ENCODE measurements at regions not wholly inside any gene's neighbourhood (a gene's known extent, or its start where the extent isn't known, plus 50 kb on each side); places are given as distances from the start of the nearest gene placed in this dataset.
"Not testable (repeated sequence)": the region's sequence is repeated elsewhere in the genome, so short reads cannot be mapped to it uniquely, and the experiment has no call there.

GRCh38 chr16:65767125-65767524, 599.4 kb upstream of the CDH5 start:
- no peak for DNase-seq (ENCODE audit: low spot score)

- no peak for DNase-seq (ENCODE audit: low spot score)
Observed at GRCh38 chr16:65763640-65764305, 602.7 kb upstream of the CDH5 start.

DNA sequence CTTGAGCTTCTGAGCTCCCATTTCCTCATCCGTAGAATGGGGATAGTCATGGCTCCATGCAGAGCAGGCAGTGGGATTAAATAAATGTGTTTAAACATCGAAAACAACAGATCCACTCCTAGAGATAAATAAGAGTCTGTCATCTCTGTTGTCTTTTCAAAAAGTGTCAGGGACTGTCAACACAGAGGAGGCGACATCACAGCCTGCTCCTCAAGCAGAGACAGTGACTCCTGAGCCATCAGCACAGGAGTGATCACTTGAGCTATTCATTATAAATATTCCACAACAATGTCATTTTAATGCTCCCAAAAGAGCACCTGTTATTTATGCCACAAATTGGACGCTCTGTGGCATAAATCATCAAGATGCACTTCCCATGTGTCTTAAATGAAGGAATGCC, 605.6 kb upstream of the CDH5 start:
- DNase-seq (ENCODE audit: low spot score) = no peak

GRCh38 chr16:65758620-65759019, 607.9 kb upstream of the CDH5 start:
- no peak for DNase-seq (ENCODE audit: low spot score)

DNA sequence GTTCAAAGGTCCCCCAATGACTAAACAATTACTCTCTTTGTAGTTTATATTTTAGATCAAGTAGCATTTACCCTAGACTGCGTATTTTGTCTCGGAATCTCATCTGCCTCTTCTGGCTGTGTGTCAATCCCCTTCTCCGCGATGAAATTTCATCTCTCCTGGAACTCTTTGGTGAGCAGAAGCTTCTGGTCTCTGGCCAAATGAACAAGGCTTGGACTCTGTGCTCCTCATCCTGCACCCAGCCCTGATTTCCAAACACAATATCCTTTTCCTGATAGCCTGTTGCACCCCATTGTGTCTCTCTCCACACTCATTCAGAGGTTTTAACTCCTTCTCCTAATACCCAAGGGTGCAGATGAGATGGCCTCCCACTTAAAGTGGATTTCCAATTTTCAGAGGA, 609.4 kb upstream of the CDH5 start:
- no peak for DNase-seq (ENCODE audit: low spot score)

DNA sequence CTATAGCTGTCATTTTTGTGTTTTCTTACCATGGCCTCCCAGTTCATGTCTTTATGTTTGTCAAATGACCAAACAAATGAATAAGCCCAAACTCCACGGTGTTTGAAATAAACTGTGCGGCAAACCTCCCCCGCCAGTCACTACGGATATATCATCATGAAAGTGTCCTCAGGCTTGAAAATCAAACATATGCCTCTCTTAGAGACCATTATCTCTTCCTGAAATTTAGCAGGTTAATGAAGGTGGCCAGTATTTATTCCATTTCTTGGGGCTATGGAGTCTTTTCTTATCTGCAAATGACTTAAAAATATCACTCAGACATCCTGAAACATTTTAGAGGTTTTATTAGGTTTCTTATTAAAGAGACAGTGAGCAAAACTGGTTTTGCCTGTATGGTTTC, 610.3 kb upstream of the CDH5 start:
- no peak for DNase-seq (ENCODE audit: low spot score)

DNA sequence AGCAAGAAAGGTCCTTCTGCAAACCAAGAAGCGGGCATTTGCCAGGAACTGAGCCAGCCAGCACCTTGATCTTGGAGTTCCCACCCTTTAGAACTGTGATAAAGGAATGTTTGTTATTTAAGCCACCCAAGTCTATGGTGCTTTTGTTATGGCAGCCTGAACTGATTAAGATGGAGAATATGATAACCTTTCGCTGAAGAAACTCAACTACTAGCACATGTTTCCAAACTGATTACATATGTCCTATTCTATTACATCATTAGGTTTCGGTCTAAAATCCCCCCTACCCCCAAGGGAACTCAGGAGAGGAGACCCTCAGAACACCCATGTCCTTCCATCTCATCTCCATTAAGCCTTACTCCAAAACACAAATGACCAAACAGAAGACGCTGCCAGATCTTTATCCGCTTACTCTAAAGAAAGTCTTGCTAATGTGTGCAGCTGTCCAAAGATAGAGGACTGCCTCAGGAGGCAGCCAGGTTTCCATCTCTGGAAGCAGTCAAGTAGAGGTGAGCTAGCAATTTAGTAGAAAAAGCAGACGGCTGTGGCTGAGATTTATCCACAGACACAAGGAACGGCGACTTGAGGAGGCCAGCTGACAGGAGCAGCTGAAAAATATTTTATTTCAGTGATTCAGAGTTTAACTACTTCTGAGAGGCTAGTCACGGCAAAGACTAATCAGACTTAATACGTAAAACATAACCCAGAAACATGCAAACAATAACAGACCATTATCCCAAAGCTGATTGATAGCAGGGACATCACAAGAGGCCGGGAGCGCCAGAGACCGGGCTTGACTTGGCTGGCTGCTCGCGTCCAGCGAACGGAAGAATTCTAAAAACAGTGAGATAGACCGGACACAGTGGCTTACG, 611.4 kb upstream of the CDH5 start:
- no peak for DNase-seq (ENCODE audit: low spot score)

GRCh38 chr16:65752522-65752844, 614.0 kb upstream of the CDH5 start:
- DNase-seq (ENCODE audit: low spot score) = no peak

GRCh38 chr16:65751622-65752521, 614.6 kb upstream of the CDH5 start:
- no peak for DNase-seq (ENCODE audit: low spot score)

- DNase-seq (ENCODE audit: low spot score) = no peak
Observed at GRCh38 chr16:65749506-65749905, 617.0 kb upstream of the CDH5 start.

DNA sequence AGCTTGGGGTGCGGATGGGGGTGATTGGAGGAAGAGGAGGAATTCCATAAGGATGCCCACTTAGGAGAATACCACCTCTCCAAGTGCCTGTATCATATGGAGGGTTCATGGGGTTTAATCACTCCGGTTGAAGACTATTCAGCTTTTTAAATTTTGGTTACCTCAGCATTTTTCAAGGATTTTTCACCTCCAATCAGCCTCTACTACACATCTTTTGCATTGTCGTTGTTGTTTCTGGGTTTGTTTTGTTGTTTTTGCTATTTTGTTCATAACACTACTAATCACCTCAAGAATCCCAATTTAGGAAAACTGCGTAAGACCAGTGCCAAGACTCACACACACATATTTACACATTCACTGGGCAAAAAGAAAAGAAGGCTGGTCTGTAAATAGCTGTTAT, 619.5 kb upstream of the CDH5 start:
- DNase-seq (ENCODE audit: low spot score) = no peak

DNA sequence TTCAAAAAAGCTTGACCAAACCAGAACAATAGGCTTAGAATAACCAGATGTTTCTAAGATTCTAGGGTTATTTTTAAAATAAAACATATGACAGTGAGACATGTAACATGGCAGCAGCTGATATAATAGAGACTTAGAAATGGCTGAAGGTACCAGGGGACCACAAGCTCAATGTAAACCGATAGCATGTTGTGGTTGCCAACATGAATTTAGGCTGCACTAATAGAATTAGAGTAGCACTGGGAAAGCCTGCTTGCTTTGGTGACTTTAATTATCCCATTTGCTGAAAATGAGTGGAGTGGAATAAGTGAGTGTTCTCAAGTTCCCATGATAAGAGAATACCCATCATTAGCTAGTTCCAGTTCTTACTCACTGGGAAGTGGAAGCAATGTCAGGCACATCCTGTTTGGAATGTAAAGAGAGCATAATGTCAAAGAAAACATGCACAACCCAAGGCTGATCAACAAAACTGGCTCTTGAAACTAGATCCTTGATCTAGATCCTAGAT, 621.2 kb upstream of the CDH5 start:
- no peak for DNase-seq (ENCODE audit: low spot score)

- DNase-seq (ENCODE audit: low spot score) = no peak
Observed at GRCh38 chr16:65744401-65744800, 622.1 kb upstream of the CDH5 start.

DNA sequence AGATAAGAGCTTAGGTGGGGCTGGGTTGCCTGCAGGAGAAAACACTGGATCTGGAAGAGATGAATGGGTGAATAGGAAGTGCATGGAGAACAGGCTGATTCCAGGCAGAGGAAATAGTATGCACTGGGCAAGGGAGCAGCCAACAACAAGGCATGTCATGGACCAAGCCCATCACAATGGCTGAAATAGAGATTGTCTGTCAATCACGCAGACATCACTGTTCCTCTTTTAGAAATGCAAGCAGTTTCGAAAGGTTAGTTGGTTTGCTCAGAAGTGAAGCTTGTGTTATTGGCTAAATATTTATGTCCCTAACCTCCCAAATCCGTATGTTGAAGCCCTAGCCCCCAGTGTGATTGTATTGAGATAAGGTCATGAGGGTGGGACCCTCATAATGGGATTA, 621.7 kb upstream of the CDH11 start:
- DNase-seq (ENCODE audit: low spot score) = no peak

DNA sequence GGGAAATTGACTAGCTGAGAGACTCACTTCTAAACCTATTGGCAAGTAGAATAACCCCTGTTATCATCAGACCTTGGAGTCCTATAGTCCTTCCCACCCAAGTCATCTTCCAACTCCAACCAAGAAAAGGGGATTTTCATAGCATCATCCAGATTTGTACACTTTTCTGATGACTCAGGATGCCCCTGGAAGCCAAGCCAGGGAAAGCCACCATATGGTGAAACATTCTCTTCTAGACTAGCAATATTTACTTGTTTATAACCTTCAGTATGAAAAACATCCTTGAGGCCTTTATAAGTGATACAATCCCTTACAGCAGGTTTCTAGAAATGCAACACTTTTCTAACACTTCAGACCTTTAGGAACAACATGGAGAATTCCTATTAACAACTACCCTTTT, 618.8 kb upstream of the CDH11 start:
- DNase-seq (ENCODE audit: low spot score) = no peak

GRCh38 chr16:65739518-65739917, 617.7 kb upstream of the CDH11 start:
- no peak for DNase-seq (ENCODE audit: low spot score)

- no peak for DNase-seq (ENCODE audit: low spot score)
Observed at GRCh38 chr16:65737831-65738230, 616.0 kb upstream of the CDH11 start.

GRCh38 chr16:65735615-65736014, 613.8 kb upstream of the CDH11 start:
- DNase-seq (ENCODE audit: low spot score) = not testable (repeated sequence)

DNA sequence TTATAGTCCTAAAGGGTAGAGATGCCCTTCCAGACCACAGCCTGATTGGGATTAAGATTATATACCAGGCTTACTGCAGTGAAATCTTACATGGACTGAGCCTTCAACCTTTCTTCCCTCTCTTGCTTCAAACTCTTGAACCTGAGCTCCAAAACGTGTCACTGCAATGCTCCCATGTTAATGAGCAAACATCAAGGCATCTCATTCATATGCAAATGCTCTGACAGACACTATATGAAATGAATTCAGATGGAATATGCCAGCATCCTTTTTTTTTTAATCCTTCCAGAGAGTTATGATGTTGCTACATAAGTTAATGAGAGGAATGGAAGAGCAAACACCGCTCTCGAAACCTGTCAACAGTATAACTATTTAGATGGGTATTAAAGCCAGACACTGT, 611.9 kb upstream of the CDH11 start:
- no peak for DNase-seq (ENCODE audit: low spot score)

GRCh38 chr16:65731833-65732232, 610.0 kb upstream of the CDH11 start:
- no peak for DNase-seq (ENCODE audit: low spot score)

- DNase-seq (ENCODE audit: low spot score) = no peak
Observed at GRCh38 chr16:65728652-65729051, 606.8 kb upstream of the CDH11 start.

- DNase-seq (ENCODE audit: low spot score) = no peak
Observed at GRCh38 chr16:65728167-65728566, 606.3 kb upstream of the CDH11 start.

Measured in hepatic stellate cell (primary cell).